T-helper 22 cell (primary cell): ENCODE measurements at regions not wholly inside any gene's neighbourhood (a gene's known extent, or its start where the extent isn't known, plus 50 kb on each side); places are given as distances from the start of the nearest gene placed in this dataset.

ENCODE experiments used
- DNase-seq: peaks from one replicate; pipeline ENCODE4 v3.0.0-alpha.2; 2020; ENCODE audit warnings: low read depth

- DNase-seq = no peak
Observed at GRCh38 chr9:95670122-95670521, 153.4 kb upstream of the PTCH1 start.

GRCh38 chr9:95669253-95669652, 152.5 kb upstream of the PTCH1 start:
- no peak for DNase-seq

DNA sequence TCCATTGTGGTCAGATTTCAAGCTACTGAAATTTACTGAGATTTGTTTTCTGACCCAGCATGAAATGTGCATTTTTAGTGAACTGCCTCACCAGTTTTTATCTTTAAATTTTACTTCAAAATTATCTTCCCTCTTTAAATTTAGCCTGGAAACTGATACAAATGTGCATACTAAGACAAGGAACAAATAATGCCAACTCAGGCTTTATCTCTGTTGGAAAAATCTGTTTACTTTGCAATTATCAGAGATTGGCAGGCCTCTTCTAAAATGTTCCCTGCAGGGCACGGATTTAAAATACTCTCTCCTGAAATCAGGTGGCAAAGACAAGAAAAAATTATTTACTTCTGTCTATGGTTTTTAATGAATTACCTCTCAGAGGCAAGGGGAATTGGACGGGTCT, 151.0 kb upstream of the PTCH1 start:
- DNase-seq = no peak

- DNase-seq = no peak
Observed at GRCh38 chr9:95666785-95667155, 150.0 kb upstream of the PTCH1 start.

DNA sequence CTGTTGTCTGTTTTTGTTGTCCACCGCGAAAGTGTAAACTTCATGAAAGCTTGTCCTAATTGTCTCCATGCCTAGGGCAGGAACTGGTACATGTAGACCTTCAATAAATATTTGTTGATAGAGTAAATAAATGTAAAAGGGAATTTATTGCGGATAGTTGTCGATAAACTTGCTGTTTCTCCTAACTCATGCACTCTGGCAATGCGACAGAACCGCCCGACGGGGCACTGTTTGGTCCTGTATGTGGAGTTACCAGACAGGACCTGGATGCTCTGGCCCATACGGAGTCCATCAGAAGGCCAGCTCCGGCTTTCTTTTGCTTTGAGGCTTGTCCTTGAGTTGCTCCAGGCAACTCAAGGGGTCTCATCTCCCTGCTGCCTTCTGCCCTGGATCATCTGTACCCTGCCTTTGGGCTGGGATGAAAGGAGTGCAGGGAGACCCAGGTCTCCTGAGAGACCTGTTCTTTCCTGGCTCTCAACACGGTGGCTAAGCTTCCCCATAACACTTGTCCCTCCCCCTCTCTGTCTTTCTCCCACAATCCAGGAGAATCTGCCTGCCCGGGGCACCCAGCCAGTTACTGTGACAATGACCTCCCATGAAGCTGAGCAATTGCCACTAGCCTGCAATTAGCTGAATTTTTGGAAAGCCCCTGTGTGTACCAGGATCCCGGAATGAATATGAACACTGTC, 149.5 kb upstream of the PTCH1 start:
- DNase-seq = no peak

GRCh38 chr9:95653246-95653645, 136.5 kb upstream of the PTCH1 start:
- DNase-seq = no peak

DNA sequence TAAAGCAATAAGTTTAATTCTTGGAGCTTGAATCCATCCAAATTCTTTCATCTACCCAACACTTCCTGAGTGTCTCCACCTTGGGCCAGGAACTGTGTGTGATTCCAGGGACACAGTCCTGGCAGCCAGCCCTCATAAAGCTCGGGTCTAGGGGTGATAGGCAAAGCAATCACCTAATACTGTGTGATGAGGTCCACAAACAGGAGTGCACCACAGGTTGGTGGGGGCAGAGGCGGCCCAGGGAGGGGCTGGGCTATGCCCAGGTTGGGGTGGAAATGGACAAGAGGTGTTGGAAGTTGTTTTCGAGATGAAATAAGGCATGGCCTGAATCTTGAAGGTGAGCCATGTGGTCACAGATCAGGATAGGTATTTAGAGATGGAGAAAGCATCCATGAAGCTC, 133.9 kb upstream of the PTCH1 start:
- no peak for DNase-seq

GRCh38 chr9:95649801-95650213, 133.0 kb upstream of the PTCH1 start:
- DNase-seq = no peak

DNA sequence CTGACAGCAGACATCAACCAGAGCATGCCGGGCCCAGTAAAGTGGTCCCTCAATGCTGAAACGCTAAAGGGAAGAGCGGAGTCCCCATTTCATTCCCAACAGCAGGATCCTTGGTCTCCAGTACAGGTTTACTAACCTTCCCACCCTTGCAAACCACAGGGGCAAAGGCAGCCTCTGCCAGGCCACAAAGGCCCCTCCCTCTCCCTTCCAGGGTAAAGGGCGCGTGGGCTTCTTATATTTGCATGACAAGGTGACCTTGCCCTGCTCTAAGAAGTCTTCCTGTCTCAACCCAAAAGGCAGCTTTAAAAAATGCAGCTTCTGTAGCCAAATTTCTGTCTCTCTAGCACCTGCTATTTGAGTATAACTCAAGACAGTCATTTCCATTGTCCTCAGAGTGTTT, 131.5 kb upstream of the PTCH1 start:
- DNase-seq = no peak

DNA sequence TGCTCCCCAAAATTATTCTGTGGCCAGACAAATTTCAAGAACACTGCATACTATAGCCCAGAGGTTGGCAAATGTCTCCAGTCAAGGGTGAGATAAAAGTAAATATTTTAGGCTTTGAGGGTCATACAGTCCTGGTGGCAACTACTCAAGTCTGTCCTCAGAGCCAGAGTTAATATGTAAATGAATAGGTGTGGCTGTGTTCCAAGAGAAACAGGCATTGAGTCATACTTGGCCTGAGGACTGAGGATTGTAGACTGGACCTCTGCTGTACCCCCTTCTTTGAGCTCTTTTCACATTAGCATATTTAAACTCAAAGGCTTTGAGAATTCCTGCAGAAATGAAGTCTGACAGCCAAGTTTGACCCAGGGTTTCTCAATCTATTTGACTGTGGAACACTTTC, 129.2 kb upstream of the PTCH1 start:
- DNase-seq = no peak

GRCh38 chr9:95645579-95645978, 128.8 kb upstream of the PTCH1 start:
- no peak for DNase-seq

- no peak for DNase-seq
Observed at GRCh38 chr9:95644377-95644776, 127.6 kb upstream of the PTCH1 start.

DNA sequence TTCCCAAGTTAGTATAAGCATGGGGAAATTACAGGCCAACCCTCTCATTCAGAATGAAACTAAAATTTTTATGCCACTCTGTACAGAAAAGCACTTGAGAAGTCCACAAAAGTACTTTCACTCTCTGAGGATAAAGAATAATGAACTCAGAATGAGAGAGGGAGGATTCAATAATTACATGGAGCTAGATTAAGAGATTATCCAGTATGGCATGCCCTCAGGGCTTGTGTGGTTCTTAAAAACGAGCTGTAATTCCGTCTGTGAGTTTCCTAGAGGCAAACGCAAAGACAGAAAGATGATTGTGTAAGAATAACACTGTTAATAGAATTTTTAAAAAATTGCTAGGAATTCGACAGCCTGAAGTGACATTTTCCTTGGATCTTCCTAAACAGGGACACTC, 126.8 kb upstream of the PTCH1 start:
- DNase-seq = no peak

DNA sequence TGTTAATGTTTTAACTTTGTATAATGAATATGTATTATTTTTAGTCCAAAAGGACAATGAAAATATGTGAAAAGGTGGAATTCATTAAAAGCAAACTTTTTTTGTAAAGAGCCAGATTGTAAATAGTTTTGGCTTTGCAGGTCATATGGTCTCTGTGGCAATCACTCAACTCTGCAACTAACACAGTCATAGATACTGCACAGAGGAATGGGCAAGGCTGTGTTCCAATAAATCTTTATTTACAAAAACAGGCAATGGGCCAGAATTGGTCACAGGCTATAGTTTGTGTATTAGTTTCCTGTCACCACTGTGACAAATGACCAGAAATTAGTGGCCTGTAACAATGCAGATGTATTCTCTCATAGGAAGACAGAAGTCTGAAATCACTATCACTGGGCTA, 125.4 kb upstream of the PTCH1 start:
- no peak for DNase-seq

DNA sequence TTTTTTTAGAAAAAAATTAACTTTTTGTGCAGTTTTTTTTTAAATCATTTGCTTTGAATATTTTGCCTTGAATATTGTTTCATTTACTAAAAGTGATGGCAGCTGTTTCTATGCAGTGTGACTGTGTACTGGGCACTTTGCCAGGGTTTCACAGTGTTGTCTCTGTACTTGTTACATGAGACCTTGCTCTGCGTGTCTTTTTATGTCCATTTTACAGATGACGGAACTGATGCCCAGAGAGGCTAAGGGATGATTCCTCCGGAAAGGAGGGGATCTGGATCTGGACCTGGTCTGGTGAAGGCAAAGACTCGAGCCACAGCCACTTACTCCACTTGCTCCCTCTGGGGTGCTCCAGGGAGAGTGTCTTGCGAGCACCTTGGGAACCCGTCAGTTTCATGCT, 124.8 kb upstream of the PTCH1 start:
- no peak for DNase-seq

DNA sequence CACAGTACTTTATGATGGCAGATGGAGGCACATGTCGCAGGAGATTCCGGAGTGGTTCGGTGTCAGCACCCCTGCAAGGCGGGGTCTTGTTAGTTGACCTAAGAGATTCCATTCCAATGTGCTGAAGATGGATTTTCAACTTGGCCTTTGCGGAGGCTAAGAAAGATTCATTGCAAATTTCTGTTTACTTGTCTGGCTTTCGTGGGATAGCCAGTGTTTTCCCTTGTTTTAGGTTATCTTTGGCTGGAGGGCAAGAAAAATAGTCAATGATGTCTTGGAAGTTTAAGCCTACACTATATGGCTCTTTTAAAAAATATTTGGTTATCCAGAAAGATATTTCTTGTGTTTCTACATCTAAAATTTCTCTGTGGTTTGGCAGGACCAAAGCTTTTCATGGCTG, 123.6 kb upstream of the PTCH1 start:
- DNase-seq = no peak

DNA sequence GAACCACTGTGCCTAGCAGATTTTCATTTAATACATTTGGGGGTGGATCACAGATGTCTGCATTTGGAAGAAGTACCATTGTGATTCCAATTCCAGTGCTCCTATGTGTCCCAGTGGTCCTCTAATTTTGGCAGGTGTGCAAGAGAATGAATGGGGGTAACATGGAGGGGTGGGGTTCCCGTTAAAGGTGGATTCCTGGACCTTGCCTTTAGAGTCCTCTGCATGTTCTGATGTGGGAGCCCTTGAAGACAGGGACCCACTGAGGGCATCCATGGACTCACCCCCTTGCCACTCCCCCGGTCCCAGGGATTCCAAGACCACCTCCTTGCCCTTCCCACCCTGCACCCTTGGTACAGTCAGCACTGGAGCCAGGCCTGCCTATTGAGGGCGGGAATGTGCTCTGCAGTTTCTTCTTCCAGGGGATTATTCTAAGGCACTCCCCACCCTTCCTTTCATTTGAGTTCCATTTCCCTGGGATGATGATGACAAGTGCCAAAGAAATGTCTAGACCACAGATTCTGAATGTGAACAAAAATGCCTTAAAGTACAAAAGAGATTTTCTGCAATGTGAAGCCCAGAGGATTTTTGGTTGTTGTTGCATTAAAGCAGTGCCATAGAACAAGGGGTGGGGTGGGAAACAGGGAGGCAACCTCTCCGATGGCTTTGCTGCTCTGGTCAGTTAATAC, 119.4 kb upstream of the PTCH1 start:
- no peak for DNase-seq

GRCh38 chr9:95634536-95634935, 117.8 kb upstream of the PTCH1 start:
- DNase-seq = no peak

DNA sequence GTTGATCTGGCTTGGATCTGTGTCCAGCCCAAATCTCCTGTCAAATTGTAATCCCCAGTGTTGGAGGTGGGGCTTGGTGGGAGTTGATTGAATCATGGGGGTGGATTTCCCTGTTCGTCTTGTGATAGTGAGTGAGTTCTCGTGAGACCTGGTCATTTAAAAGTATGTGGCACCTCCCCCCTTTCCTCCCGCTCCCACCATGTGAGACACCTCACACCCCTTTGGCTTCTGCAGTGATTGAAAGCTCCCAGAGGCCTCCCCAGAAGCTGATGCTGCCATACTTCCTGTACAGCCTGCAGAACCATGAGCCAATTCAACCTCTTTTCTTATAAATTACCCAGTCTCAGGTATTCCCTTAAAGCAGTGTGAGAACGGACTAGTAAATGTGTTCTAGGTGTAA, 117.3 kb upstream of the PTCH1 start:
- DNase-seq = no peak

- no peak for DNase-seq
Observed at GRCh38 chr9:95629585-95629984, 112.8 kb upstream of the PTCH1 start.

DNA sequence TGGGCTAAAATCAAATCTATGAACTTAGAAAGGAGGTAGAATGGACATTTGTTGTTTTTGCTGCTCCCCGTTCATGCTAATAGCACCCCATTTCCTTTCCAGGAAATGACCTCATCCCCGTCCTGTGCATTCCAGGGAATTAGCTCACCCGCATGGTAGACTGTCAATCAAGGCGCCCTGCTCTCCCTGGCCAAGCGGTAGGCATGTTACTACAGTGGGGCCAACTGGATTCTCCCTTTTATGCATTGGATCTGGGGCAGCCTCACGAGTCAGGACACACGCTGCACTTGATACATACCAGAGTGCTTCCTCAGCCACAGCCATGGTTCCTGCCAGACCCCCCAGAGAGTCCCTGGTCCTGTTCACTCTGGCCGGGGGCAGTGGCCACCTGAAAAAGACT, 111.0 kb upstream of the PTCH1 start:
- DNase-seq = no peak

DNA sequence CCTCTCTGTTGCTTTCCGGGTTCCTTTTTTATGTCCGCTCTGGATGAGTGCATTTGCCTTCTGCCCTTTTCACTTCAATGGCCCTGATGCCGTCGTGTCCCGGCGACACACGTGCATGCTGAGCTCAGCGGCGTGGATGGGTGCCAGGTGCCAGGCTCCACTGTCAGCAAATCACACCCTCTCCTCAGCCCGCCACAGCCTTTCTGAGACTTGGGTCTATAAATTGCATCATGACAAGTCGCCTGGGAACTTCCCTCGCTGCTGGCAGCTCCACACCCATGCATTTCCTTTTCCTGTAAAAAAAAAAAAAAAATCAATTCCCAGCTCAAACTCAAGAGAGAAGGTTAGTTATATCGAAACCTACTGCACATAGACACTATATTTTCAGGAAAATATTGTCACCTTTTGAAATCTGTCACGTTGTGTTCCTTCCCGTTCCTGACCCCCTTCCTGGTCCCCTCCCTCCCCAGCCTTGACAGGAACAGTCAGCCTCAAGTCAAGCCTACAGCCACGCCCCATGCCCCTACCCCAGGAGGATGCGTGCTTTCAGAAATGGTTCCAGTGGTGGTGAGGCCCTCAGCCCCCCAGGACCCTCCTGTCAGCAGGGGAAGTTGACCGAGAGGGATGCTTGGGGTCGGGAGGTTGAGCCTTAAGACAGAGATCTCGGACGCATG, 110.3 kb upstream of the PTCH1 start:
- no peak for DNase-seq

- no peak for DNase-seq
Observed at GRCh38 chr9:95626341-95626740, 109.6 kb upstream of the PTCH1 start.

GRCh38 chr9:95623640-95624039, 106.9 kb upstream of the PTCH1 start:
- DNase-seq = no peak
